ENCODE measurements at regions not wholly inside any gene's neighbourhood (a gene's known extent, or its start where the extent isn't known, plus 50 kb on each side); places are given as distances from the start of the nearest gene placed in this dataset.
A peak's percentile ranks its signal among the peaks of the same experiment; 100 is the strongest.
"Not testable (repeated sequence)": the region's sequence is repeated elsewhere in the genome, so short reads cannot be mapped to it uniquely, and the experiment has no call there.

- H3K27me3 Mint-ChIP-seq, H3K4me3 Mint-ChIP-seq, H3K27ac Mint-ChIP-seq, ATAC-seq, H3K4me1 Mint-ChIP-seq, H3K9me3 Mint-ChIP-seq: not testable (repeated sequence)
- DNase-seq: peak in 1 of 2 donors; percentile 7
Measured at GRCh38 chr9:64370344-64370743, 914.7 kb downstream of the FOXD4L5 start.

DNA sequence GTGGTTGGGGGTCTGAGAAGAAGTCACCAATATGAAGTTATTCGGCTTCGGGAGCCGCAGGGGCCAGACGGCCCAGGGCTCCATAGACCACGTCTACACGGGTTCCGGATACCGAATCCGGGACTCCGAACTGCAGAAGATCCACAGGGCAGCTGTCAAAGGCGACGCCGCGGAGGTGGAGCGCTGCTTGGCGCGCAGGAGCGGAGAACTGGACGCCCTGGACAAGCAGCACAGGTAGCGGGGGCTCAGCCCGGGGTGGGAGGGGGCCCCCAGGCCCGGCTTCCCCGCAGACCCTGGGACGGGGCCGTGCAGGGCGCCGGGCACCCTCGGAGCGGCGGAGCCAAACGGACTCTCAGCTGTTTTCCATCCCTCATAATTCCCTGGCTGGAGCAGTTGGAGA, 915.4 kb downstream of the FOXD4L5 start:
- peak in 1 of 2 donors; percentile 9 for DNase-seq
- ATAC-seq, H3K4me3 Mint-ChIP-seq, H3K27ac Mint-ChIP-seq, H3K27me3 Mint-ChIP-seq, H3K4me1 Mint-ChIP-seq, H3K9me3 Mint-ChIP-seq: not testable (repeated sequence)

DNA sequence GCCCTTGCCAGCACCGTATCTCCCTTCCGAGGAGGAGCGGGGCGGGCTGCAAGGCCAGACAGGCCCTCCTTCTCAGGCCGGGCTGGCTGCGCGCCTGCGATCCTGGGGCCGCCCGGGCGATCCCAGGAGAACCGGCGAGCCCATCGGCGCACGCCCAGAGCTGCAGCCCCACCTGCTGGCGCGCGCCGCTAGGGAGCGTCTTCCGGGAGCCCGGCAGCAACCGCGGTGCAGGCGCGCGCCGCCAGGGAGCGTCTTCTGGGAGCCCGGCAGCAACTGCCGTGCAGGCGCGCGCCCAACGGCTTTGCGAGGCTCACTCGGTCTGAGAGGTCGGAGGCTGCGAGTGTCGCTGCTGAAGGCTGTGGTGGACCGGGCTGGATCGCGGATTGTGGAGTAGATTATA, 915.9 kb downstream of the FOXD4L5 start:
- not testable (repeated sequence) for H3K4me3 Mint-ChIP-seq, H3K9me3 Mint-ChIP-seq, H3K4me1 Mint-ChIP-seq, H3K27ac Mint-ChIP-seq, H3K27me3 Mint-ChIP-seq
- ATAC-seq (peak; percentile 100), DNase-seq (peak; percentile 81 to 91)

DNA sequence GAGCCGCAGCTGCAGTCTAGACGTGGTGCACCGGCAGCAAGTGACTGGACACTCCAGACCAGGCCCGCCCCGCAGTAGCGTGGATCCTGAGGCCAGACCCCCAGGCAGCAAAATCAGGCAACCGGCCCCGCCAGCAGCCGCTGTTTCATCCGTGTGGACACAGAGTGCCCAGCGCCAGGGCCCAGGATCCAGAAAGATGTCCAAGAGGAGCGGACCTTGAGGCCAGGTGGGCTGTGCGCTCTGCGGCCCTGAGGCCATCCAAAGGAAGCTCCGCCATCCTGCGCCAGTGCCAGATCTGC, 916.4 kb downstream of the FOXD4L5 start:
- ATAC-seq, H3K9me3 Mint-ChIP-seq, H3K27ac Mint-ChIP-seq, H3K4me1 Mint-ChIP-seq, H3K27me3 Mint-ChIP-seq: not testable (repeated sequence)
- peak in 1 of 2 donors; percentile 1 for DNase-seq
- H3K4me3 Mint-ChIP-seq: peak overlapping the region; percentile 61 to 69

DNA sequence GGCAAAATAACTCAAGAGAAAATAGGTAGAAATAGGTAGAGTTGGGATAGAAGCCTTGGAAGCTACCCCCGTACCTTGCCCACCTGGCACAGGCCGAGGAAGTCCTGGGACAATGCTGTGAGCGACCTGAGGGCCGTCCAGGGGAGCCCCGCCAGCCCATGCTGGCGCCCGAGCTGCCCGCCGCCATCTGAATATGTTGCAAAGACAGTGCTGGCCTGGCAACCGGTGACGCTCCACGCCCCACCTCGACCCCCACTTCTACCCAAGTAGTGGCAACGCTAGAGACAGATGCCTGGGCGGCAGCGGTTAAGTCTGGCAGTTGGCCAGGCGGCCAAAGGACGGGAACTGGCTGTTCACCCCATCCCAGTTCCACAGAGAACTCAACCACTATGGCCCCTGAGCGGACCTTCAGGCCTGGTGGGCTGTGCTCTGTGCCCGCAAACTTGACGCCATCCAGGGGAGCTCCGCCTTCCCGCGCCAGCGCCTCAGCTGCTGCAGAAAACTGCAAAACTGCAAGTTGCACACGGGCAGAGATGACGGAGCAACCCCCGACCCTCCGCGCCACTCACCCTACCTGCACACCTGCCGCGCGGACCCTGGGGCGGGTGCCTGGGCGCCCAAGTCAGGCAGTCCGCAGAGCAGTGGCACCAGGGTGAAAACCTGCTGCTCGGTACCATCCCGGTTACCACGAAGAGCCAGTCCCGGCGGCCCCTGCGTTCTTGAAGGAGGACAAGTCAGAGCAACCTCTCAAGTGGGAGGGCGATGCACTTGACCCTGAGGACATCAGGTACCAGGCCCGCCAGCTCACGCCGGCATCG, 917.0 kb downstream of the FOXD4L5 start:
- peak; percentile 0 to 18 for DNase-seq
- H3K4me1 Mint-ChIP-seq, H3K27me3 Mint-ChIP-seq, H3K9me3 Mint-ChIP-seq, H3K27ac Mint-ChIP-seq, ATAC-seq: not testable (repeated sequence)
- H3K4me3 Mint-ChIP-seq: peak overlapping the region; percentile 61 to 69
